GM18858 (cell line): ENCODE measurements at regions not wholly inside any gene's neighbourhood (a gene's known extent, or its start where the extent isn't known, plus 50 kb on each side); places are given as distances from the start of the nearest gene placed in this dataset.

ENCODE experiments used
- ATAC-seq: cut with Tn5 transposase; IDR thresholded peaks from one replicate; pipeline ENCODE4 v1.9.1; 2021; ENCODE audit not compliant: unreplicated experiment

GRCh38 chr3:177426878-177427495, 229.7 kb upstream of the TBL1XR1 start:
- peak; percentile 99 for ATAC-seq

- ATAC-seq: peak; percentile 2
Measured at GRCh38 chr3:177427540-177427939, 230.3 kb upstream of the TBL1XR1 start.

- no peak for ATAC-seq
Measured at GRCh38 chr3:177429079-177429478, 231.8 kb upstream of the TBL1XR1 start.

- ATAC-seq: no peak
Measured at GRCh38 chr3:177429771-177430170, 232.5 kb upstream of the TBL1XR1 start.

- ATAC-seq: no peak
Measured at GRCh38 chr3:177430653-177431052, 233.4 kb upstream of the TBL1XR1 start.

- no peak for ATAC-seq
Measured at GRCh38 chr3:177431525-177432176, 234.4 kb upstream of the TBL1XR1 start.

- no peak for ATAC-seq
Measured at GRCh38 chr3:177435301-177435700, 238.0 kb upstream of the TBL1XR1 start.

GRCh38 chr3:177437513-177438337, 240.4 kb upstream of the TBL1XR1 start:
- no peak for ATAC-seq

- no peak for ATAC-seq
Measured at GRCh38 chr3:177438596-177439220, 241.4 kb upstream of the TBL1XR1 start.

- no peak for ATAC-seq
Measured at GRCh38 chr3:177439694-177440269, 242.5 kb upstream of the TBL1XR1 start.

- no peak for ATAC-seq
Measured at GRCh38 chr3:177440456-177441104, 243.3 kb upstream of the TBL1XR1 start.

- no peak for ATAC-seq
Measured at GRCh38 chr3:177441276-177441812, 244.1 kb upstream of the TBL1XR1 start.

- ATAC-seq: peak; percentile 96
Measured at GRCh38 chr3:177441813-177442646, 244.7 kb upstream of the TBL1XR1 start.

- ATAC-seq: no peak
Measured at GRCh38 chr3:177443469-177443868, 246.2 kb upstream of the TBL1XR1 start.

GRCh38 chr3:177444696-177445095, 247.4 kb upstream of the TBL1XR1 start:
- no peak for ATAC-seq

GRCh38 chr3:177445549-177445948, 248.3 kb upstream of the TBL1XR1 start:
- no peak for ATAC-seq

GRCh38 chr3:177446165-177446601, 248.9 kb upstream of the TBL1XR1 start:
- ATAC-seq: no peak

GRCh38 chr3:177447938-177448337, 250.7 kb upstream of the TBL1XR1 start:
- ATAC-seq: no peak

GRCh38 chr3:177448987-177449359, 251.7 kb upstream of the TBL1XR1 start:
- ATAC-seq: peak; percentile 30
